Breast epithelium (tissue), 4 donors: ENCODE measurements at regions not wholly inside any gene's neighbourhood (a gene's known extent, or its start where the extent isn't known, plus 50 kb on each side); places are given as distances from the start of the nearest gene placed in this dataset.

ENCODE experiments used
- DNase-seq, 2 donors: peaks; one replicate each; pipeline ENCODE4 v3.0.0-alpha.2; 2019; ENCODE audit warnings: low spot score in 2 of 2
- H3K27ac ChIP-seq, 2 donors: fragments of 200-600 bp; sonication (generic) in 1 of 2; one replicate each; pipeline ENCODE4 v1.5.1; 2016 to 2019; ENCODE audit warnings: mild to moderate bottlenecking in 1 of 2
- H3K27me3 ChIP-seq, 2 donors: fragments of 200-600 bp; sonication (generic) in 1 of 2; one replicate each; pipeline versions ENCODE4 v1.5.1 to v1.6.0; 2017 to 2019; ENCODE audit warnings: control low read depth in 1 of 2, mild to moderate bottlenecking in 1 of 2
- H3K36me3 ChIP-seq: fragments of 200-600 bp; one replicate; pipeline ENCODE4 v1.5.1; 2019
- H3K4me1 ChIP-seq, 2 donors: fragments of 200-600 bp; sonication (generic); one replicate each; pipeline ENCODE4 v1.5.1; 2016 to 2019; ENCODE audit warnings: control low read depth in 1 of 2
- H3K4me3 ChIP-seq, 3 donors: fragments of 200-600 bp; sonication (generic); 1 replicate in 2 of 3; 2 replicates in 1 of 3; pipeline ENCODE4 v1.5.1; 2016 to 2019; ENCODE audit warnings: mild to moderate bottlenecking in 3 of 3, moderate library complexity in 2 of 3
- H3K9me3 ChIP-seq, 2 donors: fragments of 200-600 bp; sonication (generic) in 1 of 2; one replicate each; pipeline ENCODE4 v1.5.1; 2016 to 2019; ENCODE audit warnings: control low read depth in 1 of 2
- POLR2A ChIP-seq: fragments of 450-650 bp; IDR thresholded peaks from one replicate; pipeline ENCODE4 v1.6.1; 2016; ENCODE audit warnings: antibody characterized with exemption, mild to moderate bottlenecking, moderate library complexity
- POLR2AphosphoS5 ChIP-seq, 3 donors: sonication (generic); formaldehyde crosslinking; IDR thresholded peaks; one replicate each; pipeline ENCODE4 v1.6.1; 2017; ENCODE audit warnings: antibody characterized with exemption in 3 of 3
- intact Hi-C: fragments of 100-400 bp; cut with DNase I; formaldehyde crosslinking; loops from one replicate; pipeline ENCODE4 v1.15.1; 2023; ENCODE audit warnings: low total_unique reads
- TF ChIP-seq, protein P1 (sequence below), 3 donors: fragments of 450-650 bp; IDR thresholded peaks; one replicate each; pipeline ENCODE4 v1.5.1; 2016 to 2017; ENCODE audit warnings: antibody characterized with exemption in 3 of 3, mild to moderate bottlenecking in 3 of 3, moderate library complexity in 3 of 3

GRCh38 chr20:5484926-5485325 is 125.9 kb downstream of the GPCPD1 start:
- Histone ChIP-seq H3K27ac (no peak overlapping the region), H3K4me3 (no peak overlapping the region), H3K4me1 (no peaks in the 10 kb centered on the region), H3K27me3 (no peaks in the 10 kb centered on the region), H3K36me3 (no peaks in the 10 kb centered on the region), H3K9me3 (no peaks in the 10 kb centered on the region)
- TF ChIP-seq POLR2AphosphoS5 (IDR thresholded peaks at IDR 0.05) (no peak), POLR2A (no peak)
- TF ChIP-seq, protein P1, sequence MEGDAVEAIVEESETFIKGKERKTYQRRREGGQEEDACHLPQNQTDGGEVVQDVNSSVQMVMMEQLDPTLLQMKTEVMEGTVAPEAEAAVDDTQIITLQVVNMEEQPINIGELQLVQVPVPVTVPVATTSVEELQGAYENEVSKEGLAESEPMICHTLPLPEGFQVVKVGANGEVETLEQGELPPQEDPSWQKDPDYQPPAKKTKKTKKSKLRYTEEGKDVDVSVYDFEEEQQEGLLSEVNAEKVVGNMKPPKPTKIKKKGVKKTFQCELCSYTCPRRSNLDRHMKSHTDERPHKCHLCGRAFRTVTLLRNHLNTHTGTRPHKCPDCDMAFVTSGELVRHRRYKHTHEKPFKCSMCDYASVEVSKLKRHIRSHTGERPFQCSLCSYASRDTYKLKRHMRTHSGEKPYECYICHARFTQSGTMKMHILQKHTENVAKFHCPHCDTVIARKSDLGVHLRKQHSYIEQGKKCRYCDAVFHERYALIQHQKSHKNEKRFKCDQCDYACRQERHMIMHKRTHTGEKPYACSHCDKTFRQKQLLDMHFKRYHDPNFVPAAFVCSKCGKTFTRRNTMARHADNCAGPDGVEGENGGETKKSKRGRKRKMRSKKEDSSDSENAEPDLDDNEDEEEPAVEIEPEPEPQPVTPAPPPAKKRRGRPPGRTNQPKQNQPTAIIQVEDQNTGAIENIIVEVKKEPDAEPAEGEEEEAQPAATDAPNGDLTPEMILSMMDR (IDR thresholded peaks at IDR 0.05): no peak
- intact Hi-C loops: no loop called here
- DNase-seq: no peak

- no peaks in the 10 kb centered on the region for H3K27me3 ChIP-seq
- H3K4me3 ChIP-seq: no peak overlapping the region
- no peaks in the 10 kb centered on the region for H3K36me3 ChIP-seq
- H3K4me1 ChIP-seq: no peaks in the 10 kb centered on the region
- intact Hi-C loops: no loop called here
- H3K9me3 ChIP-seq: no peaks in the 10 kb centered on the region
- no peak overlapping the region for H3K27ac ChIP-seq
- no peak for TF ChIP-seq POLR2AphosphoS5 (IDR thresholded peaks at IDR 0.05)
- TF ChIP-seq, protein P1 (IDR thresholded peaks at IDR 0.05): no peak
- no peak for TF ChIP-seq POLR2A
- DNase-seq: no peak
Measured at GRCh38 chr20:5484346-5484745, 126.5 kb downstream of the GPCPD1 start.

- H3K27me3 ChIP-seq: no peaks in the 10 kb centered on the region
- H3K27ac ChIP-seq: no peak overlapping the region
- intact Hi-C loops: no loop called here
- H3K9me3 ChIP-seq: no peaks in the 10 kb centered on the region
- H3K36me3 ChIP-seq: no peaks in the 10 kb centered on the region
- H3K4me3 ChIP-seq: no peak overlapping the region
- TF ChIP-seq, protein P1 (IDR thresholded peaks at IDR 0.05): no peak
- no peaks in the 10 kb centered on the region for H3K4me1 ChIP-seq
- no peak for DNase-seq
Measured at GRCh38 chr20:5482791-5483190, 128.0 kb downstream of the GPCPD1 start.

- intact Hi-C loops: no loop called here
- Histone ChIP-seq H3K27me3 (no peaks in the 10 kb centered on the region), H3K9me3 (no peaks in the 10 kb centered on the region), H3K4me3 (no peak overlapping the region), H3K4me1 (no peaks in the 10 kb centered on the region), H3K36me3 (no peaks in the 10 kb centered on the region), H3K27ac (no peak overlapping the region)
- TF ChIP-seq, protein P1 (IDR thresholded peaks at IDR 0.05): no peak
- TF ChIP-seq POLR2AphosphoS5 (IDR thresholded peaks at IDR 0.05) (no peak), POLR2A (no peak)
- no peak for DNase-seq
Measured at GRCh38 chr20:5481872-5482271, 128.9 kb downstream of the GPCPD1 start.

GRCh38 chr20:5480824-5481600 is 129.8 kb downstream of the GPCPD1 start:
- Histone ChIP-seq H3K27ac (no peak overlapping the region), H3K9me3 (no peaks in the 10 kb centered on the region), H3K4me3 (no peak overlapping the region), H3K4me1 (no peaks in the 10 kb centered on the region), H3K27me3 (no peaks in the 10 kb centered on the region), H3K36me3 (no peaks in the 10 kb centered on the region)
- TF ChIP-seq, protein P1 (IDR thresholded peaks at IDR 0.05): no peak
- no peak for TF ChIP-seq POLR2AphosphoS5 (IDR thresholded peaks at IDR 0.05)
- no peak for TF ChIP-seq POLR2A
- no peak for DNase-seq
- intact Hi-C loops: no loop called here
